HCT116 (cell line): ENCODE measurements at regions not wholly inside any gene's neighbourhood (a gene's known extent, or its start where the extent isn't known, plus 50 kb on each side); places are given as distances from the start of the nearest gene placed in this dataset.

Experiments used
- ATAC-seq: fragments of 200-7000 bp; cut with Tn5 transposase; 2 replicates; pipeline ENCODE4 v1.9.1; 2020; ENCODE audit warnings: mild to moderate bottlenecking, moderate library complexity
- BruUV-seq: library from RNA; stranded (reverse); fragments of 400-500 nt; replicated peaks from 2 replicates; lab custom pipeline; 2021; lab: Mats Ljungman, UMichigan
- CTCF ChIA-PET: fragments of 300-600 bp; sonication (Branson Sonifier 250); formaldehyde crosslinking; loops from one replicate; lab custom pipeline; 2021; ENCODE audit warnings: antibody characterized with exemption; lab: Charles Lee
- POLR2A ChIA-PET: fragments of 300-600, 350-600 bp; sonication (Branson Sonifier 250); formaldehyde crosslinking; loops from one replicate; lab custom pipeline; 2021; ENCODE audit warnings: antibody characterized with exemption; lab: Charles Lee
- RAD21 ChIA-PET, 2 experiments: fragments of 300-600 bp; sonication (Branson Sonifier 250); formaldehyde crosslinking; loops; one replicate each; lab custom pipeline; 2023; ENCODE audit warnings: low total read pairs in 2 of 2; ENCODE audit not compliant: uncharacterized antibody in 2 of 2, unreplicated experiment in 2 of 2, low non-redundant PET in 1 of 2; lab: Charles Lee
- DNase-seq: peaks from one replicate; pipeline ENCODE4 v3.0.0-alpha.2; 2010; ENCODE audit warnings: low read depth, low spot score
- H2AFZ ChIP-seq: fragments of 200-600 bp; shearing (Covaris generic), sonication (generic); 2 replicates; pipeline ENCODE4 v1.6.1; 2017; ENCODE audit warnings: low read depth, mixed run types, mixed read lengths, antibody characterized with exemption, low read length; ENCODE audit not compliant: poor library complexity, severe bottlenecking
- H3K27ac ChIP-seq: 2 replicates; pipeline ENCODE4 v1.5.1; 2012; ENCODE audit warnings: low read depth, low read length
- H3K27me3 ChIP-seq: fragments of 200-600 bp; sonication (generic); 2 replicates; pipeline ENCODE4 v1.6.1; 2016; ENCODE audit warnings: mixed run types, low read length, mixed read lengths; ENCODE audit not compliant: insufficient read depth
- H3K36me3 ChIP-seq, 2 experiments: fragments of 200-500 bp in 1 of 2; fragments of 200-600 bp in 1 of 2; sonication (Bioruptor generic) in 1 of 2; sonication (generic) in 1 of 2; 2 replicates each; pipeline versions ENCODE4 v1.5.1 to v1.6.1; 2014 to 2016; ENCODE audit warnings: low read length in 2 of 2, inconsistent platforms in 1 of 2, mixed read lengths in 1 of 2, mixed run types in 1 of 2; ENCODE audit not compliant: insufficient read depth in 2 of 2, control insufficient read depth in 1 of 2
- H3K4me1 ChIP-seq, 2 experiments: fragments of 200-600 bp in 1 of 2; sonication (generic) in 1 of 2; 2 replicates each; pipeline versions ENCODE4 v1.5.1 to v1.6.1; 2012 to 2017; ENCODE audit warnings: low read length in 2 of 2, inconsistent platforms in 1 of 2, mild to moderate bottlenecking in 1 of 2, mixed read lengths in 1 of 2, mixed run types in 1 of 2, moderate library complexity in 1 of 2; ENCODE audit not compliant: insufficient read depth in 2 of 2, control insufficient read depth in 1 of 2
- H3K4me2 ChIP-seq: fragments of 200-600 bp; sonication (generic); 2 replicates; pipeline ENCODE4 v1.6.1; 2017; ENCODE audit warnings: mixed run types, low read length, mixed read lengths
- H3K4me3 ChIP-seq, 2 experiments: fragments of 200-600 bp in 1 of 2; sonication (generic) in 1 of 2; replicated peaks in 1 of 2; 2 replicates each; pipeline ENCODE4 v1.5.1; 2011 to 2016; ENCODE audit warnings: low read length in 2 of 2, control low read depth in 1 of 2, low read depth in 1 of 2, mild to moderate bottlenecking in 1 of 2, mixed read lengths in 1 of 2, mixed run types in 1 of 2
- H3K79me2 ChIP-seq: fragments of 200-600 bp; sonication (generic); 2 replicates; pipeline ENCODE4 v1.6.1; 2017; ENCODE audit warnings: mild to moderate bottlenecking, mixed run types, low read length, moderate library complexity, mixed read lengths; ENCODE audit not compliant: insufficient read depth
- H3K9ac ChIP-seq: fragments of 200-600 bp; sonication (generic); 2 replicates; pipeline ENCODE4 v1.6.1; 2016; ENCODE audit warnings: low read length, mixed read lengths
- H3K9me2 ChIP-seq: fragments of 200-600 bp; sonication (generic), shearing (Covaris generic); 2 replicates; pipeline ENCODE4 v1.6.1; 2017; ENCODE audit warnings: mixed run types, mild to moderate bottlenecking, moderate library complexity; ENCODE audit not compliant: insufficient read depth
- H3K9me3 ChIP-seq, 2 experiments: fragments of 200-500 bp in 1 of 2; fragments of 200-600 bp in 1 of 2; sonication (Bioruptor generic) in 1 of 2; sonication (generic) in 1 of 2; 2 replicates each; pipeline ENCODE4 v1.6.1; 2014 to 2017; ENCODE audit warnings: low read length in 2 of 2, mixed read lengths in 2 of 2, inconsistent platforms in 1 of 2, low read depth in 1 of 2, mild to moderate bottlenecking in 1 of 2, mixed run types in 1 of 2, moderate library complexity in 1 of 2; ENCODE audit not compliant: control insufficient read depth in 1 of 2, insufficient read depth in 1 of 2
- H4K20me1 ChIP-seq: fragments of 200-600 bp; sonication (generic), shearing (Covaris generic); 2 replicates; pipeline ENCODE4 v1.6.1; 2017; ENCODE audit warnings: mixed run types, mild to moderate bottlenecking, moderate library complexity; ENCODE audit not compliant: insufficient read depth
- ATF3 ChIP-seq: IDR thresholded peaks from 2 replicates; pipeline ENCODE4 v1.6.1; 2012
- CBX3 ChIP-seq: IDR thresholded peaks from 2 replicates; pipeline ENCODE4 v1.6.1; 2012; ENCODE audit warnings: low read depth
- CEBPB ChIP-seq: IDR thresholded peaks from 2 replicates; pipeline ENCODE4 v1.6.1; 2012; ENCODE audit warnings: low read depth
- CTCF ChIP-seq, 3 experiments: fragments of 200-600 bp in 1 of 3; sonication (generic) in 1 of 3; IDR thresholded peaks in 2 of 3; conservative IDR thresholded peaks in 1 of 3; 2 replicates each; pipeline ENCODE4 v1.5.1; 2012 to 2017; ENCODE audit warnings: low read depth in 2 of 3, low read length in 2 of 3, antibody characterized with exemption in 1 of 3, borderline replicate concordance in 1 of 3, control low read depth in 1 of 3, mild to moderate bottlenecking in 1 of 3, mixed read lengths in 1 of 3, mixed run types in 1 of 3, moderate library complexity in 1 of 3; ENCODE audit not compliant: insufficient read depth in 1 of 3
- EGR1 ChIP-seq: IDR thresholded peaks from 2 replicates; pipeline ENCODE4 v1.6.1; 2012; ENCODE audit warnings: low read depth
- ELF1 ChIP-seq: IDR thresholded peaks from 2 replicates; pipeline ENCODE4 v1.6.1; 2012; ENCODE audit warnings: low read depth, borderline replicate concordance
- EZH2 ChIP-seq: fragments of 200-600 bp; sonication (generic); IDR thresholded peaks from 2 replicates; pipeline ENCODE4 v1.6.1; 2017; ENCODE audit warnings: antibody characterized with exemption, mixed run types
- FOSL1 ChIP-seq: IDR thresholded peaks from 2 replicates; pipeline ENCODE4 v1.6.1; 2012; ENCODE audit warnings: low read depth
- JUND ChIP-seq: IDR thresholded peaks from 2 replicates; pipeline ENCODE4 v1.6.1; 2012
- MAX ChIP-seq: IDR thresholded peaks from 2 replicates; pipeline ENCODE4 v1.6.1; 2012
- REST ChIP-seq: IDR thresholded peaks from 2 replicates; pipeline ENCODE4 v1.6.1; 2012; ENCODE audit warnings: low read depth
- SIN3A ChIP-seq: IDR thresholded peaks from 2 replicates; pipeline ENCODE4 v1.6.1; 2012; ENCODE audit warnings: low read depth
- SRF ChIP-seq: IDR thresholded peaks from 2 replicates; pipeline ENCODE4 v1.6.1; 2012; ENCODE audit warnings: low read depth
- TCF7L2 ChIP-seq: IDR thresholded peaks from 2 replicates; pipeline ENCODE4 v1.7.0; 2011; ENCODE audit warnings: borderline replicate concordance, inconsistent platforms; ENCODE audit not compliant: insufficient read depth, insufficient read length; ENCODE audit errors: extremely low read depth
- YY1 ChIP-seq: IDR thresholded peaks from 2 replicates; pipeline ENCODE4 v1.6.1; 2011; ENCODE audit warnings: low read length, low read depth, moderate library complexity, mild to moderate bottlenecking; ENCODE audit not compliant: insufficient replicate concordance; ENCODE audit errors: extremely low read depth
- ZFX ChIP-seq: fragments of 450-650 bp; IDR thresholded peaks from 2 replicates; pipeline ENCODE4 v1.6.1; 2017
- ZNF274 ChIP-seq: fragments of 200-500 bp; sonication (Bioruptor generic); IDR thresholded peaks from 2 replicates; pipeline ENCODE4 v1.6.1; 2014; ENCODE audit warnings: mild to moderate bottlenecking, low read depth, low read length, inconsistent platforms
- intact Hi-C: fragments of 100-400 bp; cut with micrococcal nuclease; formaldehyde crosslinking; loops from 2 replicates; pipeline ENCODE4 v1.10.0; 2022

- no peaks in the 10 kb centered on the region for H3K9me3 ChIP-seq
- H3K9me2 ChIP-seq, result no peaks in the 10 kb centered on the region
- BruUV-seq, result no TSS peak
- H3K4me1 ChIP-seq, result no peaks in the 10 kb centered on the region
- peaks cover 33% of the 10 kb centered on the region; the same call in 1 of the 2 replicates for H3K27me3 ChIP-seq
- no peaks in the 10 kb centered on the region for H3K79me2 ChIP-seq
- no peak for ATAC-seq
- no peak overlapping the region for H3K9ac ChIP-seq
- POLR2A ChIA-PET, result no interaction called here
- DNase-seq, result no peak
- intact Hi-C loops, result no loop called here
- no peak for TF ChIP-seq SRF
- TF ChIP-seq EGR1, result no peak
- no peak for TF ChIP-seq CBX3
- no peak for TF ChIP-seq ZFX
- no peak for TF ChIP-seq JUND
- TF ChIP-seq SIN3A, result no peak
- no peak for TF ChIP-seq ZNF274
- TF ChIP-seq ELF1, result no peak
- no peak for TF ChIP-seq MAX
- TF ChIP-seq TCF7L2, result no peak
- TF ChIP-seq CEBPB, result no peak
- no peak for TF ChIP-seq ATF3
- no peak for TF ChIP-seq YY1
- TF ChIP-seq REST, result no peak
- no peak for TF ChIP-seq CTCF (IDR thresholded peaks at IDR 0.05 in 2 of 3, conservative IDR thresholded peaks at IDR 0.05 in 1 of 3; ENCODE audit: borderline replicate concordance in 1 of 3, insufficient read depth in 1 of 3, low read depth in 2 of 3, low read length in 2 of 3)
- no peak for TF ChIP-seq EZH2
- no peak for TF ChIP-seq FOSL1
- TF ChIP-seq, all 23 proteins: peak for 0
- Histone ChIP-seq H4K20me1 (no peaks in the 10 kb centered on the region), H3K4me3 (no peak overlapping the region), H3K27ac (no peak overlapping the region), H3K4me2 (no peak overlapping the region), H2AFZ (no peak overlapping the region), H3K36me3 (no peaks in the 10 kb centered on the region; a peak in 1 of 4 replicates)
- ChIA-PET CTCF (no interaction called here), RAD21 (no interaction called here)
Measured at GRCh38 chr18:24814521-24814920, 354.1 kb downstream of the HRH4 start.
